Motor neuron (in vitro differentiated cells): ENCODE measurements at regions not wholly inside any gene's neighbourhood (a gene's known extent, or its start where the extent isn't known, plus 50 kb on each side); places are given as distances from the start of the nearest gene placed in this dataset.

Experiments used
- ATAC-seq, 8 experiments: fragments of 200-7000 bp; cut with Tn5 transposase; replicated peaks in 6 of 8; 2 replicates each; pipeline ENCODE4 v1.8.0; 2021; ENCODE audit warnings: mild to moderate bottlenecking in 8 of 8, moderate library complexity in 8 of 8
- H3K27ac ChIP-seq, 2 donors: fragments of 250-450 bp; sonication (Bioruptor Pico); 2 replicates each; pipeline ENCODE4 v1.9.0; 2021; ENCODE audit warnings: antibody characterized with exemption in 2 of 2, mild to moderate bottlenecking in 2 of 2, moderate library complexity in 1 of 2
- H3K4me1 ChIP-seq, 2 donors: fragments of 250-450 bp; sonication (Bioruptor Pico); replicated peaks in 1 of 2; 2 replicates each; pipeline ENCODE4 v1.6.1; 2021; ENCODE audit warnings: antibody characterized with exemption in 2 of 2, mild to moderate bottlenecking in 2 of 2, moderate library complexity in 1 of 2
- H3K4me3 ChIP-seq, 5 donors: fragments of 250-450 bp; sonication (Bioruptor Pico); 2 replicates each; pipeline ENCODE4 v1.9.0; 2021; ENCODE audit warnings: antibody characterized with exemption in 5 of 5, mild to moderate bottlenecking in 5 of 5, moderate library complexity in 4 of 5
- WGBS, 10 experiments: fragments of 450-650 bp; shearing (Covaris generic); methylation state at CpG; one replicate each; pipeline ENCODE4 v1.0.0; 2022; 5-methylcytosine and 5-hydroxymethylcytosine counted together
- in situ Hi-C, 9 experiments: fragments of 400-800 bp; cut with MboI; loops; one replicate each; pipeline ENCODE4 v1.15.0; 2021; ENCODE audit warnings: low sequenced_read_pairs in 9 of 9, low pct_unique_long_range_greater_than_20kb in 2 of 9; ENCODE audit not compliant: unreplicated experiment in 9 of 9

- Histone ChIP-seq H3K4me1 (no peaks in the 10 kb centered on the region), H3K27ac (no peak overlapping the region), H3K4me3 (no peak overlapping the region)
- peak in 2 of 8 experiments; percentile 93 to 95 for ATAC-seq
- WGBS, 10 experiments, result 0 to 100% (median 72%) methylated on average over 2 to 4 of the region's 4 CpGs
- in situ Hi-C loops, result loop anchor here in 2 of 9 experiments (25.0 kb wide), 2 partner anchors 240 to 415 kb away; partner anchors contain the start of gene COL28A1 (in 1 of the 2)
These were observed 59.6 kb upstream of the C1GALT1 start for GRCh38 chr7:7122701-7123281.

GRCh38 chr7:7125963-7126362 lies 56.4 kb upstream of the C1GALT1 start:
- 69 to 100% (median 100%) methylated on average over 2 of the region's 2 CpGs; no CpG with 5 or more reads in 3 of the 10 experiments for WGBS, 10 experiments
- in situ Hi-C loops, result no loop called here
- no peak for ATAC-seq

GRCh38 chr7:7127773-7128172 lies 54.6 kb upstream of the C1GALT1 start:
- Histone ChIP-seq H3K4me1 (no peaks in the 10 kb centered on the region), H3K4me3 (no peak overlapping the region), H3K27ac (no peak overlapping the region)
- in situ Hi-C loops, result no loop called here
- WGBS, 10 experiments, result 33 to 100% (median 75%) methylated on average over 1 of the region's 1 CpG; no CpG with 5 or more reads in 4 of the 10 experiments
- ATAC-seq, result no peak

More at GRCh38 chr7:7125963-7126362, 56.4 kb upstream of the C1GALT1 start:
- no peaks in the 10 kb centered on the region for H3K4me1 ChIP-seq
- no peak overlapping the region for H3K27ac ChIP-seq
- no peak overlapping the region for H3K4me3 ChIP-seq

DNA sequence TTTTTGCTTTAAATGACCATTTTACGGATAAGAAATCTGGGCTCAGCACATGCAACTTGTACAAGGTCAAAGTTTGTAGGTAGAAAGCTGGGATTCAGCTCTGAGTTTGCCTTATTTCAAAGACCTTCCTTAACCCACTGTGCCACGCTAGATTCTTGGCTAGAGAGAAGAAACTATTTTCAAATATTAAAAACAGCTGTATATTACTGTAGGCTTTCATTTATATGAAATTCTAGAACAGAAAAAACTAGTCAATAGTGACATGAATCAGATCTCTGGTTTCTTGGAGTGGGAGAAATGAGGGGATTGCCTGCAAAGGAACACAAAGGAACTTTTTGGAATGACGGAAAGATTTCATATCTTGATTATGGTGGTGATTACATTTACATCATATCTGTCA lies 53.0 kb upstream of the C1GALT1 start:
- no peak for ATAC-seq
- Histone ChIP-seq H3K4me3 (no peak overlapping the region), H3K27ac (no peak overlapping the region), H3K4me1 (no peaks in the 10 kb centered on the region)
- 0 to 94% (median 86%) methylated on average over 1 to 3 of the region's 3 CpGs; no CpG with 5 or more reads in 1 of the 10 experiments for WGBS, 10 experiments
- in situ Hi-C loops, result no loop called here

DNA sequence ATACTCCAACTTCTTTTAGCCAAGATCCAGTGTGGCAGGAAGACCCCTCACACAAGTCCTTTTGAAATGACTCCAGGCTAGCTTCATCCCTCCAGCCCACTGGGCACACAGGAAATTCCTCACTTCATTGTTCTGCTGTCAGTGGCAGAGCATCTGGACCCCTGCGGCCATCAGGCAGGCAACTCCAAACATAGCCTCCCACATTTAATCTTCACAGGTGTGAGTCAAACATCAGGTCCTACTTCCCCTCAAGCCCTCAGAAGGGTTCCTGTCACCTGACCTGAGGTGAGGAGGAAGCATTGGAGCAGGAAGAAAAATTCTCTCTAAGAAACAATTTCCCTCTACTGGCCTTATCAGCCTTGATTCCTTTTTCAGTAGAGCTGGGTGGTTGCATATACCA lies 51.1 kb upstream of the C1GALT1 start:
- in situ Hi-C loops, result no loop called here

More for the DNA sequence above, 51.1 kb upstream of the C1GALT1 start:
- Histone ChIP-seq H3K27ac (no peak overlapping the region), H3K4me3 (no peak overlapping the region), H3K4me1 (no peaks in the 10 kb centered on the region)
- no peak for ATAC-seq
- WGBS, 10 experiments, result 75 to 100% (median 83%) methylated on average over 1 of the region's 1 CpG; no CpG with 5 or more reads in 5 of the 10 experiments
